ENCODE measurements at regions not wholly inside any gene's neighbourhood (a gene's known extent, or its start where the extent isn't known, plus 50 kb on each side); places are given as distances from the start of the nearest gene placed in this dataset.

GRCh38 chr18:44514106-44514505 is 166.6 kb upstream of the SETBP1 start:
- TF ChIP-seq EP300 (IDR thresholded peaks at IDR 0.05) = no peak
- no peak for TF ChIP-seq CTCF (IDR thresholded peaks at IDR 0.05)
- no peak for TF ChIP-seq POLR2A (IDR thresholded peaks at IDR 0.05; ENCODE audit: low read depth)
